ENCODE measurements at regions not wholly inside any gene's neighbourhood (a gene's known extent, or its start where the extent isn't known, plus 50 kb on each side); places are given as distances from the start of the nearest gene placed in this dataset.
A peak's percentile ranks its signal among the peaks of the same experiment; 100 is the strongest.
"Not testable (repeated sequence)": the region's sequence is repeated elsewhere in the genome, so short reads cannot be mapped to it uniquely, and the experiment has no call there.

GRCh38 chr12:87518481-87518880 is 510.7 kb downstream of the C12orf50 start:
- DNase-seq: no peak

DNA sequence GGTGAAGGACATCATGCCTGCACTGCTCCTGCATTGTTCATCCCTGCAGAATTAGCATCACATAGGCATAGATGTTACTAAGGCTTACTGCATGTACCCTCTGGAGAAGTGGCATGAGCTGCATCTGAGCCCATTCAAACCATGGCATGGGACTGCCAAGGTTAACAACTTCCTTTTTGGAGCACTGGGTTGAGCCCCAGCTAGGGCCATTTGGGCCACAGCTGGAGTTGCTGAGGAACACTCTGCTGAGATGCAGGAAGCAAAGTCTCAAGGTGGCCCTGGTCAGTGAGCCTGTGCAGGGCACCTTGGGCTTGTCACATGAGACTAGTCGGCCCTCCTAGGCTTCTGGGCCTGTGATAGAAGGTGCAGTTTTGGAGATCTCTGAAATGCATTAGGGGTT is 511.2 kb downstream of the C12orf50 start:
- no peak for DNase-seq

GRCh38 chr12:87513536-87514280 is 515.5 kb downstream of the C12orf50 start:
- DNase-seq: no peak

DNA sequence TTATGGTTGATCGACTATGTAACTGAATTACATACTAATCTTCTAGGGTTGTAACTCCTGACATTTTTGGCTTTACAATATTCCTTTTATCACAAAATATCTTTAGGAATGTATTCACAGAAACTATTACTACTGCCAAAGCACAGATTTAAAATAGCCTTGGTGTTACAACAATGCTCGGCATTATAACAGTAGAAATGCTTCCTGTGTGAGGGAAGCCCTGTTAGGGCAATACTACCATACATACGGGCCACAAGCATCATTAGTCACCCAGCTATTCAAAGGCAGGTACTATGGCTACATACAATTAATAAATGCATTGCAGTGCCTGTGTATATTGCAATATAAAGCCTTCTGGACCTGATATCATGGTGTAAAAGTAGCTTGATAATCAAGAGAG is 517.8 kb downstream of the C12orf50 start:
- DNase-seq: no peak

DNA sequence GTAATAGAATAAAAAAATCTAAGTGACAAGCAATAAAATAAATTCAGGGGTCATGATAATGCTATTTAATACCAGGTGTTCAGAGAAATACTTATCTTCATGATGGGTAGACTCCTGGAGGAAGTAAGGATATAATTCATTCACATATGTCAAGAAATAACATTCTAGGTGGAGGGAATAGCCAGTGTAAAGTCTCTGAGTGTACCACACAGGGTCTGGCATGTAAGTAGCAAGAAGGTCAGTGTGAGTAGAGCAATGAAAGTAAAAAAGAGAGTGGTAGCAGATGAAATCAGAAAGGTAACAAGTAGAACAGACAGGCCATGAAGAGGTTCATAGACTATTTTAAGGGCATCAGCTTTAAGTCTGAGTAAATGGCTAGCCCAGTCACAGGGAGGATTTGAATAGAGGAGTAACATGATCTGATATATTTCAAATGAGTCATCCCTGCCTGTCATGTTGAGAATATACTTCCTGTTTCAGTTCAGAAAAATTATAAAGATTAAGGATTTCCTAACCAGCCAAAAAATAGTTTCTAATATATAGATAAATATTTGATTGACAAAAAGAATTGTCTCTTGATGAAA is 519.9 kb downstream of the C12orf50 start:
- peak; percentile 7 for DNase-seq

GRCh38 chr12:87491598-87491997 is 537.6 kb downstream of the C12orf50 start:
- no peak for DNase-seq

- no peak for DNase-seq
These were observed 538.1 kb downstream of the C12orf50 start for GRCh38 chr12:87491089-87491488.

GRCh38 chr12:87469295-87469694 is 559.9 kb downstream of the C12orf50 start:
- DNase-seq: no peak

- DNase-seq: no peak
These were observed 561.3 kb downstream of the C12orf50 start for GRCh38 chr12:87467936-87468335.

DNA sequence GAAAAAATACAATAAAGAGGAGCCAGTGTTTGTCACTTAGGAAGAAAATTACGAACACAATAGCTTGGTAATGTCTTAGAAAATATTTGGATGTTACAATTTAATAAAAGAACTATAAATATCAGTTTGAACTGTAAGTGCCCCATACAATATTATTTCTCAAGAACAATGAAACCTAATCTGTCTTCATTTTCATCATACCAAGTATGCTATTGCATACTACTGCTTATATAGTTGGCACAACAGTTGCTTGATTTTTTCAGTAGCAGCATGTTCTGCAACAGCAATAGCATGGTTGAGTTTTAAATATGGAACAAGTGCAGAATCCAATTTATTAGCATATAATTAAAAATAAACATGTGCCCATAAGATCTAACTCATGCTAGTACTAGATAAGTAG is 564.6 kb downstream of the C12orf50 start:
- no peak for DNase-seq

- DNase-seq: no peak
These were observed 585.2 kb downstream of the C12orf50 start for GRCh38 chr12:87444039-87444438.

DNA sequence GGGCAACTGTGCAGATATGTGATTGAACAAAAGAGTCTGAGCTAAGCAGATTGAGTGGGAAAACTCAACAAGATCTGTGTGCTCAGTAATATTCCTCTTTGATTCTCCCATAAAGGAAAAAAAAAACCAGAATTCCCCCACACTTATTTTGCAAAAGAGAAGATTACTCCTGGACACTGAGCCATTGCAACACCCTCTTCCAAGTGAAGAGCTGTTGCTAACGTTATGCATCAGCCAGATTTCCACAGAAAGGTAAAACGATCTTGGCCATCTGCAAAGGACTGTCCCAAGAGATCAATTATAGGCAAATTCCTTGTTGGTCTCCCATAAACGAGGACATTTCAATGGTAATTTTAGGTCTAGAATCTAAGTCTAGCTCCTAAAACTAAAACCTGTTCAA is 587.7 kb downstream of the C12orf50 start:
- no peak for DNase-seq

DNA sequence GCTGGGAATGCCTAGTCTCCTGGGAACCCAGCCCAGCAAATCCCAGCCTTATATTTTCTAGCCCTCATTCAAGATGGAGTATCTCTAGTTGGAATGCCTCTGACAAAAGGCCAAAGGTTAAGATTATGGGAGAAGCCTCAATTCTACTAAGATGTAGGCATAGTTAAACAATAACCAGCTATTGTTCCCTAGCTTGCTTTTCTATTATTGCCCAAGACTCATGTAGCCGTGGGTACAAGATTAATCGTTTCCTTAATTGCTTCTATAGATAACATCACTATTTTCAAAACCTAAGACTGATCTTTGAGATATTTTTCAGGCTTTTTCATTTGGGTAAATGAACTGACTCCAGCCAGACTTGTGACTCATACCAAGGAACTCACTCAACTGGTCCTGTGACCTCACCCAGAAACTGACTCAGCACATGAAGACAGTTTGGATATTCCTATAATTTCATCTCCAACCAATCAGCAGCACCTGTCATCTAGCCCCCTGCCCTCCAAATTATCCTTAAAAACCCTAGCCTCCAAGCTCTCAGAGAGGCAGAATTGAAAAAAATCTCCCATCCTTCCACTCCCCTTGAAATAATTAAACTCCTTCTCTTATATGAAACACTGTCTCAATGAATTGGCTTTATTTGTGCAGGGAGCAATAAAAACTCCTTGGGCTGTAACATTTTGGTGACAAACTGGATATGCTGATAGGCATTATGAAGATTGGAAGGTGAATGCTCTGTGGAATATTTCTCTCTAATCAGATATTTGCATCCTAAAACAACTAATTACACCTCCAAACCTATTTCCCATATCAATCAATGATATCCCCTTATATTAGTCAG is 589.0 kb downstream of the C12orf50 start:
- DNase-seq: no peak

DNA sequence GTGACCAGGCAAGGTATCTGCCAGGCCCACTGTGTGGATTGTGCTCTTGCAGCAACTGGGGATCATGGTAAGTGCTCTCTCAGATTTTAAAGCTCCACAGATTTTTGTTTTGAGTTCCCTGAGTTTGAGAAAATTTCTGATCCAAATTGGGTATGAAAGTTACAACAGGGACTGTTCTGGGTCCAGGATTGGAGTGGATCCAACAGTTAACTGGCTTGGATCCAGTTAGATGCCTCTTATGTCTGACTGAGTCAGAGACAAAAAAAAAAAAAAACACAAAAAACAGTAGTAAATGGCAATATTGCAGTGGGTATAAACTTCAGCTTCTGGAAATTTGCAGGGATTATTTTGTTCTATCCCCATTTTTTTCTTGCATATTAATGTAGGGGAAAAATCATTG is 598.8 kb downstream of the C12orf50 start:
- DNase-seq: no peak

GRCh38 chr12:87428701-87429277 is 600.4 kb downstream of the C12orf50 start:
- no peak for DNase-seq

DNA sequence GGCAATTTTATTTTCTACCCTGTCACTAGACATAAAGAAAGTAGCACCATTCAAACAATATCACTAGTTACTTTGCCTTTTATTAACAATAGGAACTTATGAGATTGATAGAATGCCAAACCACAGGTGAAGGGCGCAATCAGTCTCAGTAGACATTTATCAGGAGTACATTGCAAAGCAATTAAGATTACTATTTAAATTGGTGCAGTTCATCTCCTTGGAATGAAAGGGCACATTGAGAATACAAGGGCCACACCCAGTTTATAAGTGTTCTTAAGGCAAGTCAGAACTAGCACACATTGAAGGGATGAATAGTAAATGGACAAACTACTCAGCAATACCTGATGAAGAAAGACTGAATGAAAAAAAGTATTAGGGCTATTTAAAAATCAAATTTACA is 601.4 kb downstream of the C12orf50 start:
- DNase-seq: no peak

DNA sequence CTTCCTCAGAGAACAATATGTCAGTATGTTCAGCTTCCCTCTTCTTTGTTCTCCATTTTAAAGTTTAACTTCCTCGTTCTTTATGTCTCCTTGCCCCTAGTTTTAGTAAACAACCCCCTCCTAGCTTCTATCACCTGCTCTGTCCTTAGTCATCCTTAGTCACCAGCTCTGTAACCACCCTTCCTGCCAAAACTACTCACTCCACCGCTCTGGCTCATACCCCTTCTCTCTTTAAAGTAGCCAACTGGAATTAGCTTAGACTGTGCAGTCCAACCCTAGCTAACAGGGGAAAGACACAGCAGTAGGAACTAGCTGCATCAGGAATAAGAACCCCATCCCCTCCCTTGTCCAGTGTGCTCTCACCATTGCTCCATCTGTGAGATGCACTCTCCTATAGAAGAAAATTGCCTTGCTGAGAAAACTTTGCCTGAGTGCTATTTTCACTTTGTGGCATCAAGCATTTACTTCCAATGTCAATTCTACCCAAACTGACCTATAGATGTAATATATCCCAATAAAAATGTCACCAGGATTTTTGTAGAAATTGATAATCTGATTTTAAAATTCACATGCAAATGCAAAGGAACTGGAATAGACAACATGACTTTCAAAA is 603.2 kb downstream of the C12orf50 start:
- no peak for DNase-seq

DNA sequence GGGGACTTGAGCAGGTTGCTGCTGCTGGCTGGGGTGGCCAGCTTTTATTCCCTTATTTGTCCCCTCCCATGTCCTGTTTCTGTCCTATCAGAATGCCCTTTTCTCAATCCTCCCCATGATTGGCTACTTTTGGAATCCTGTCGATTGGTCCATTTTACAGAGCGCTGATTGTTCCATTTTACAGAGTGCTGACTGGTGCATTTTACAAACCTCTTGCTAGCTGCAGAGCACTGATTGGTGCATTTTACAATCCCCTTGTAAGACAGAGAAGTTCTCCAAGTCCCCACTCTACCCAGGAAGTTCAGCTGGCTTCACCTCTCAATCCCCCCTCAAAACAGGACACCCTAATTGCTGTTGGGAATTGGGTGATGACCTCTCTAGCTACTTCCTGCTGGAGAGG is 608.0 kb downstream of the C12orf50 start:
- not testable (repeated sequence) for DNase-seq

DNA sequence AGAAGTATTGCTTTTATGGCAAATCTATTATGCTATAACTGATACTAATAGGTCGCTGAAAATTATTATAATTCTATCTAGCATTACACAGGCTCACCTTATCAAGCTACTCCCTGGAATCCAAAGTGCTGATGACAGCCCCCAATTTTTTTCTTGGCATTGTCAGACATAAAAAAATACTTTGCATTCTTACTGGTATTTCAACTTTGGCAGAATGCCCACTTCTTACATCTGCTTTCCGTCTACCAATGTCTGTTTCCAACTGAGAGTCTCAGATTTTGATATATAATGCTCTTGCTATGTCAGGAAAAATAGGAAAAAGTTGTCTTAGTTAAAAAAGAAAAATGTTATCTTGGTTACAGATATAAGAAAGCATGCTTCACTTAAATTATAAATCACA is 615.4 kb downstream of the C12orf50 start:
- DNase-seq: no peak

DNA sequence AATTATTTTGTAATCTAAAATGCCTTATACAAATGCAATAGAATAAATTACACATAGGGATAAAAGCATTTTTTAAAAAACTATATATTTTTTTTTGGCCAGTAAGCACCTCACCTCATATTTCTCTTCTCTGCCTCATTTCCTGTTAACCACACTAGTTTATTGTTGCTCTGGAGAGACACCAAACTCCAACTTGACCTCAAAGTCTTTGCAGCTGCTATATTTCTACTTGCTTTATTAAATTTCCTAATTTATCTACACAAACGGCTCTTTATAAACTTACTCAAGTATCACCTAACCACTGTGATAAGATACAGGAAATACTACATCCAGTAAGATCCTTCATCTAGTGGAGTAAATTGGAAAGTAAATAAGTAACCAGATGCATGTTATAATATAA is 622.3 kb downstream of the C12orf50 start:
- DNase-seq: no peak

DNA sequence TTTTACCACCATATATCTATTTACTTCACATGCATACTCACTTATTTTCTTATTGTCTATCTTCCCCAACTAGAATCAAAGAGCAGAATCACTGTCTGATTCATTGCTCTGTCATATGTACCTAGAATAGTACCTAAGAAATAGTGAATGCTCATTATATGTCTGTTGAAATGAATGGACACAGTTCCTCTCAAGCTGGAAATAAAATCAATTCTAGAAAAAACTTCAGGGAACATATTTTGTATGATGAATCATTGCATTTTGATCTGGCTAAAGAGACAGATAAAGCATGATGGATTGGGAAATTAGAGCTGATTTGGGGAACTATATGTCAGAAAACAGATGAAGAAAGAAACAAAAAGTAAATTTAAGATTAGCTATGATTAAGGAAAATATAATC is 623.3 kb downstream of the C12orf50 start:
- no peak for DNase-seq

GRCh38 chr12:87394168-87394567 is 635.0 kb downstream of the C12orf50 start:
- not testable (repeated sequence) for DNase-seq

- DNase-seq: no peak
These were observed 640.8 kb downstream of the C12orf50 start for GRCh38 chr12:87388376-87388775.

Data from NCI-H146 (cell line).